IPS-NIHi11 (cell line): ENCODE measurements at regions not wholly inside any gene's neighbourhood (a gene's known extent, or its start where the extent isn't known, plus 50 kb on each side); places are given as distances from the start of the nearest gene placed in this dataset.
A peak's percentile ranks its signal among the peaks of the same experiment; 100 is the strongest.

Experiments used
- DNase-seq: peaks from one replicate; pipeline ENCODE4 v3.0.0; 2012; ENCODE audit warnings: mixed read lengths, low spot score

DNA sequence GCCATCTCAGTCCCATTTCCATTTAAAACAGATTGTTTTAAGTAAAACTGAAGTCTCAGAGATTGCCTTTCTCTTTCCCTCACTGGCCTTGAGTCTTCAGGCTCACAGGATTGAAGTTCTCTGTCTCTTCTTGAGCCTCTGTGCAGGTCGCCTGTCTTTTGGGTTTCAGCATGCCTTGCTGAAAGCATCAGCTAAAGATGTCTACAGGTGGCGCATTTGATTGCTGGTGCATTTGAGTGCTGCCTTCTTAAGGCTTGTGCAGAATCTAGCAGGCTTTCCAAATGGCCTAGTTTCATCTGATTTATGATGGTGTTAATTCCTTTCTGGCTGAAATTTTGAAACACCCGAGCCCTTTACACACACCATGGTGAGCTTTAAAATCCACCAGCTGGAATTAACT lies 1062.2 kb upstream of the FBXO33 start:
- DNase-seq: no peak

DNA sequence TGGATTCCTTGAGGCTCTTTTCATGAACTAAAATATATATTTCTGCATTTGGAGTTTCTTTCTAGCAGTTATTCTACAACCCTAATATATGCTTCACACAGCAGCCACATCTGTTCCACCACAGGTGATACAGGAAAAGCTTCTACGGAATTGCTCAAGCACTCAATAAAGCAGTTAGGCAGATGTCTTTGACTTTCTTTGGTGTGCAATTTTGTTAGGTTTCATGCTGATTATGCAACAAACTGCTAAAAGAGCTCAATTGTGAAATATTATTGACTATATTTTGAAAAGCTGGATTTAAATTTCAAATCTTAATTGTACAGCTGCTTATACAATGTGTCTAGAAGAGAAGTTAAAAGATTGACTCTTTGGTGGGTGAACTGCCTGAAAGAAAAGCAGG lies 1055.6 kb upstream of the FBXO33 start:
- no peak for DNase-seq

DNA sequence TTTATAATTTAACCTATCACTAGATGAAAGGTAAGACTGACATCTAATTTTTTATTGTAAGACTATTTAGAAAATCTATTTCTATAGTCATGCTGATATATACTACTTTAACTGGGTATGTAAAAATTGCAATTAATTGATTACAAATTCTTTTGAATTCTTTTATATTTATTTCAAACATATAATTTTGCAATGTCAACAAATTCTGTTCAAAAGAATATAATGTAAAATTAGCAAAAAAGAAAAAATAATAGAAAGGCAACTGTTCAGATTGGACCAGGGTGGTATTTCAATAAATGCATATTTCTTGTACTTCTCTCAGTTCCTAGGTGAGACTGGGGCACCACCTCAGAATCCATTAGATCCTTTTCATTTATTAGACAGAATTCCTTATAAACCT lies 1053.5 kb upstream of the FBXO33 start:
- DNase-seq: no peak

DNA sequence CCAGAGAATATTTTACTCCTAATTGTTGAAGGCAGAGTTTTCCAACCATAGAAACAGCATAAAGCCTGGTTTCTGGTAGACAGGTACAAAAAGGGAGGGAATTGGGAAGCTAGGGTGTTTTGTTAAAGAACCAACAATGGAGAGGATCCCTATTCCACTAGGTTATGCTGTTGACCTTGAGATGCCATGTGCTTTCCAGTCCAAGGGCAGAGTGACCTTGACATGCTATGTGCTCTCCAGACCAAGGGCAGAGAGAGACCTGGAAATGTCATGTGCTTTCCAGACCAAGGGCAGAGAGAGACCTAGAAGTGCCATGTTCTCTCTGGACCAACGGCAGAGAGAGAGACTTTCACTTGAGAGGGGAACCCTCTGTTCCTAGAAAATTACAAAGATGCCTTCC lies 1043.8 kb upstream of the FBXO33 start:
- no peak for DNase-seq

DNA sequence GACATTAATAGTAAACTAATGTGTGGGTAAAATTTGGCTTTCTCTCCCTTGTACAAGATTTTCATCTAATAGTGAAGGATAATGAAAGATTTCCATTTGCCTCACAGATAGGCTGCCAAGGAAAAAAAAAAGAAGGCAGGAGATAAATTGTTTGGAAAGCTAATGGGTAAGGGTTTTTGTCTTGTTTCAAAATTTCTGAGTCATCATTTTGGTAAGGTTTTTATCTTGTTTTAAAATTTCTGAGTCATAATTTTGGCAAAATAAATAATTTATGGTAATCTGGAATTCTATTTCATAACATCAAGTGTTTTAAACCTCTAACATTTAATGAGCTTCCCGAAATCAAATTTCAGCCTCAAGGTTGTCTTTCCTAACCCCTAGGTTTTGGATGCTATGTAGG lies 1035.7 kb upstream of the FBXO33 start:
- no peak for DNase-seq

DNA sequence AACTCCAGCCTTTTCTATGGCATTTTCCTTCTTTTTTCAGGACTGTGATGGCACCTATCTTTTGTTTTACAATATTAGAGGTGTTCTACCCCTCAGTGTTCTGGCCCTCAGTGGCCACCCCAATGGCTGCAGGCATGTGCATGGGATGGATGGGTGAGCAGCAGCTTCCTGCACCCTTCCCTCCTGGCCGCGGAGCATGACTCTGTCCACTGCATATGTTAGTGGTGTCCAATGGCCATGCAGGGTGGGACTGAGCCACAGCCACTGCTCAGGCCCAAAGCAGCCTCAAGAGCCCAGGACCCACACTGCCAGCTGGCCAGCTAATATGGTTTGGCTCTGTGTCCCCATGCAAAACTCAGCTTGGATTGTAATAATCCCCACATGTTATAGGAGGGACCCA lies 1032.3 kb upstream of the FBXO33 start:
- no peak for DNase-seq

DNA sequence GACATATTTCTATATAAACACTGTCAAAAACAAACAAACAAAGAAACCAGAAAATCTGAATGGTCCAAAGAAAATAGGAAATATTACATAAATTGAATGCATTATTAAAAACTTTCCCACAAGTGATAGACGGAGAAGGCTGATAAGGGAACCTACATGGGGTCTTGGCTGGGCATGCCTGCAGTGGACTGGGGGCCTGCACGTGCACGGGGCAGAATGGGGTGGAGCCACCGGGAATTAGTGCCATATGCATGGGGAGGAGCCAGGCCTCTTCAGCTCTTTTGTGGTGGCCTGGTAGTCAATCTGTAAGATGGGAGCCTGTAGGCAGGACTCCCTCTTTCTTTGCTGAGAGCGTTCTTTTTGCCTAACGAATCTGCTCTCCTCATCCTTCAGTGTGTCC lies 1031.7 kb upstream of the FBXO33 start:
- no peak for DNase-seq

DNA sequence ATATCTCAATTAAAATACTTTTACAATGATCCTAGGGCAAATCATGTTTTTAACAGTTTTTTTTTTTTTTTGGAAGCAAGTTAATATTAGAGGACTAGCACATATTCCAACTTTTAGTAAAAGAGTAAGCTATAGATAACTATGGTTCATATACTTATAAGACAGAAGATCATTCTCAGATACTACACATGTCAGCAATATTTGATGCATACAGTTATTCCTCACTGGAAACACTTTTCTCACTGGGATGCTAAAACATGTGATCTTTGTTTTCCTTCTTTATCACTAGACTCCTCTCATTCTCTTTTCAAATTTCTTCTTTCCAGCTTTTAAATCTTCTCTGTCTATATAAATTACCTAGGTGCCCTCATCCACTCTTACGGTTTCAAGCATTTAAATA lies 1020.4 kb upstream of the FBXO33 start:
- DNase-seq: no peak

DNA sequence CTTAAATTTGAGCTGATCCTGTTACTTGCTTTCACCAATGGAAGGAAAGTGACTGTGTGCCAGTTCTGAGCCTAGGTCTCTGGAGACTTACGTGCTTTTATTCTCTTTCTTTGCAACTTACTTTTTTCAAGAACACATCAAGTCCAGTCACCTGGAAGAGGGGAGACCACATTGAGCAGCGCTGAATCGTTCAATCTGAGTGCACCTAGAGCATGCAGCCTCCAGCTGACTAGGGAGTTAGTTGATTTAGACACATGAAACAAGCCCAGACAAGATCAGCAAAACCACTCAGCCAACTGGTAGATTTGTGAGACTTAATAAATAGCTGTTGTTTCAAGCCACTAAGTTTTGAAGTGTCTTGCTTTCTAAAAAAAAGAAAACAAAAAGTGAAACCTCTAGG lies 1014.8 kb upstream of the FBXO33 start:
- DNase-seq: no peak

DNA sequence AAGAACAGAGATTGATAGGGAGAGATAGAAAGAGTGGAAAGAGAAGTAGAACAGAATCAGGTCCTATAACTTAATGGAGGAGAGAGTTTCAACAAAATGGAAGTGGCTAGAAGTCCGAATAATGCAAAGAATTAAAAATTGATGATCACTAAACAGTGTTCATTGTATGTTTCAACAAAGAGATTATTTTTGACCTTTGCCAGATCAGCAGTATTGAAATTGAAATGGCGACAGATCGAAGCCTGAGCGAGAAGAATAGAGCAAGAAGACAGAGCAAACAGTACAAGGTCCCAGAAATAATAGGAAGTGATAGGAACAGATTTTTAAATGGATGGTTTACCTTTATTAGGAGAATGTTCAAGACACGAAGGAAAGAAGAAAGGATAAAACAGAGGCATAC lies 1012.8 kb upstream of the FBXO33 start:
- no peak for DNase-seq

DNA sequence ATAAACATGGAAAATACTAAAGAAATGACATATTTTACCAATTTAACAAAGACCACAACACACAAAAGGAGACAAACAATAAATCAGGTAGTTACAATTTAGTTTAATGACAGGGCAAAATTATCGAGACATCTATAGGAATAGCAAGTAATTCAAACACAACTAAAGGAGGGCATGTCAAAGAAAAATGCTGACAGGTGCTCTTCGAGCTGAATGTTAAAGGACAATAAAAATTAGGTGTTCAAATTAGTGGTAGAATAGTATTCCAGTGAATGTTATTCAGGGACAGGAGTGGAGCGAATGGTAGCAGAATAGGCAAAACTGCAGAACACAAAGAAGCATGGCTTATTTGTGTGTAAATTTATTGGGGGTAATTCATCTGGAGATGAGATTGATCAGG lies 1004.3 kb upstream of the FBXO33 start:
- DNase-seq: no peak

DNA sequence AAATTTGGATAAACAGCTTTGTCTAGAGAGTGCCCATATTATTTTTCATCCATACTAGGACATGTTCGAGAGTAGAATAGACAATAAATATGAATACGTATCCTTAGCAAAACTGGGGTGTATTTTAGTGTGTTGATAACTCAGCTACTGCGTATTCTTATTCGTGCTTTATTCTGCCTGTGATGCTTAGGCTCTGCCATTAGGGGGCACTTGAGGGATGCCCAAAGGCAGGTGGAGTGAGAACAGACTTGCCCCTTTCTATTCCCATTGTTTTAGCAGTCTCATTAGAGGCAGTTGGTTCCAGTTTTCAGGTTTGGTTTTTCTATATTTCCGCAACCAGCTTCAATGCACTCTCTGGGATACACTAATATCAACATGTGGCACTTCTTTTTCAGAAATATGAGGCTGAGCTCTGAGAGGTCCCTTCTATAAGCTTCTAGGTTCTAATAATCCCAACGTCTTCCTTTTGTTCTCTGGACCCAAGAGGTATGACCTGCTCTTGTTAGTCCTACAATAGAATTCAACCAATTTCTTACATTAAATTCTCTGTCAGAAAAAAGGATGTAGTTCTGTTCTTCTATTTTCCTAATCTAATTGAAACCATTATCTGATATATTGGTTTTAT lies 985.7 kb upstream of the FBXO33 start:
- DNase-seq: peak; percentile 79

DNA sequence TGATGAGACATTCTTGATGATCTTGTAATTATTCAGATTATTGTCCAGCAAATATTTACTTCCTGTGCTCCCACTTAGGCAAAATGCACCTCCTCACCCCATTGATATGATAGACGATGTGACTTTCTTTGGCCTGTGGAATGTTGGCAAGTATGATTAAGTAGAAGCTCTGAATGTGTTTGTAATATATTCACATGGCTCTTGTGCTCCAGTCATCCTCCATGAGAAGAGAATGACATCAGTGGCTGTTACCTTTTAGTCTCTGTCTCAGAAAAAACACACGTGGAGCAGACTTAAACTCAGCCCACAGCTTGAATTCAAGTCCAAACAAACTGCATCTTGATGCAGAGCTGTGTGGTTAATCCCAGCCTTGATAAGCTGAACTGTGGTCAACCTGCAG lies 984.3 kb upstream of the FBXO33 start:
- DNase-seq: no peak

DNA sequence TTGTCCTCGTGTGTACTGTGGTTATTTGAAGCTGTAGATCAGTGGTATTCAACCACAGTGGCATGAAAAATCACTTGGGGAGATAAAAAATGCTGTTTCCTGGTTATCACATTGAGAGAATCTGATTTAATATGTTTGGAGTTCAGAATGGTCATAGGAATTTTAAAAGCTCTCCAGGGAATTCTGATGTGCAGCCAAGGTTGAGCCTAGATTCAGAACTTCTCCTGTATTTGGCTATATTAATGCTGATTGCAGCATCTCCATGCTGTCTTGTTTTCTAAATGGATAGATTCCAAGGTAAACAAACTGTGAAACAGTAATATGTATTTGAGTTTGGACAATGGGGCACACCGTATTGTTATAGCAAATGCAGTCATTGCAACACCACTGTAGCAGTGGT lies 982.2 kb upstream of the FBXO33 start:
- no peak for DNase-seq

DNA sequence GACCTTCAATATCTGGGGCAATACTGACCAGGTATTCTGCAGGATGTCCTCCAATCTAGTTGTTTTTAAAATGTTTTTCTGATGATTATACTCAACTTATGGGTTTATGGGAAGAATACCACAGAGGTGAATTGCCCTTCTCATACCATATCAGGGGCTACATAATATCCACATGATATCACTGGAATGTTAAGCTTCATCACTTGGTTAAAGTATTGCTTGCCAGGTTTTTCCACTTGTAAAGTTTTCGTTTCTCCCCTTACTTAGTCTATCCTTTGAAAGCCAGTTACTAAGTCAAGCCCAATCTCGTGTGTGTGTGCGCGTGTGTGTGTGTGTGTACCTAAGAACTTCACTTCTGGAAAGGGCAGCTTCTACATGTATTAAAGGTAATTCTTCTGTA lies 980.9 kb upstream of the FBXO33 start:
- no peak for DNase-seq

DNA sequence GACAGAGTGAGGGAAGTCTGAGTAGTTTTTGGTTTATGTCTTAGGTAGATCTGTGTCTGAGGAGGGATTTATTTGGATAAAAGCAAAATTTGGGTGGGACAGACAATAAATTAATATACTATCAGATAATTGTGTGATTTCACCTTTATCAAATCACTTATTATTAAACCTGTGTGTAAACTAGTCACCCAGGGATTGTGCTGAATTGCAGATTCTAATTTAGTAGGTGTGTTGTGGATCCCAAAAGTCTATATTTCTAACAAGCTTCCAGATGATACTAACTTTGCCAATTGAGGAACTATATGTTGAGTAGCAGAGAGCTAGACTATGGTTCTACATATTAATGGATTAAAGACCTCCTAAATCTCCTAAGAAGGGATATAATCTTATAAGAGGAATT lies 978.5 kb upstream of the FBXO33 start:
- DNase-seq: no peak

DNA sequence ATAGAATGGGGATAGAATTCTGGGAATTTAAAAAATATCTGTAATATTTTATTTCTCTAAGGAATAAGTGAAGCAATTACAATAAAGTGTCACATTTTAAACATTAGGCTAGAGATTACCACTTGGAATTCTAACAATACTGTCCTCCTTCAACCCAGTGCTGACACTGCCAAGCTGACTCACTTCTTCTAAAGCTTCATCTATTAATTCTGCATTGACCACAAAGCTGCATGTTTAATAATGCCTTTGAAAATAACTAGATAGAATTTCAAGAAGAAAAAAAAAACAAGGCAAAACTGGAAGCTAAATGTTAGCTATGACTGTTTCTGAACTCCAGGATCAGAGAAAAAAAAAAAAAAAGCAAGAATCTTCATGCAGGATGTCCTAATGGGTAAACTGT lies 970.7 kb upstream of the FBXO33 start:
- DNase-seq: no peak

DNA sequence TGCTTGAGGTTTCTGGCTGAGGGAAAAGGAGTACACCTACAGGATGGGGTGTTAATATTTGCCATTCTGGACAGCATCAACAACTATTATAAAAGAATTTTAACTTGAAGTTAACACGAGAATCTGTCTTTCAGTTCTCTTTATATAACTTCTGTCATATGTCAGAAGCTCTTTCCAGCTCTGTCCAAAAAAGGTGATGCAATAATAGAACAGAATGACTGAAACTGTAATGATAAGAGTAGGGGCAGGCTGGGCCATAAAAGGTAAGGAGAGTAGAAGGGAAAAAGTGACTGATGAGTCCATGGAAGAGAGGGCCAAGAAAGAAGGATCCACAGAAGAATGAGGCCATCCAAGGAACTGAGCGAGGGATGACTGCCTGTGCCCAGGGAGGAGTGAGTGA lies 966.7 kb upstream of the FBXO33 start:
- no peak for DNase-seq

DNA sequence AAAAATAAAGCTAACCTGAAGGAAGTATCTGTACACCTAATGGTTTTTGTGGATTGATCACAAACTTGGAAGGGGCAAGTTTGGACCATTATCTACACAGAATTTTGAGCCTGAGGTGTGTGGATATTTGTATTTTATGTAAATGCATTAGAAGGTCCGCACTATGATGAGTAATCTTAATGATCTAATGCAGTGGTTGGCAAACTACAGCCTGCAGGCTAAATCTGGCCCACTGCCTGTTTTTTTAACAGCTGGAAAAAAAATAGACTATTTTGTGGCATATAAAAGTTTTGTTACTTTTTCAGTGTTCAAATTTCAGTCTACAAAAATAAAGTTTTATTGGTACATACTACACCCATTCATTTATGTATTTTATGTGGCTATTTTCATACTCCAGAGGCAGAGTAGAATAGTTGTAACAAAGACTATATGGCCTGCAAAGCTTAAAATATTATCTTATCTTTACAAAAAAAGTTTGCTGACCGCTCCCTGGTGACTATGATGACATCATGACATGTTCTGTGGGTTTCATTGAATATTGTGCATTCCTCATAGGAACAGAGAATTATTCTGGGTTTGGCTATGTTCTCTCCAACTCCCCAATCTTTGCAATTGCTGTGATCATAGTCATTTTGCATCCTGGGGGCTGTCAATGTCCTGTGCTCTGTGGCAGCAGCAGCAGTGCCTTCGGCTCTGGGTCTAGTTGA lies 962.6 kb upstream of the FBXO33 start:
- DNase-seq: no peak

DNA sequence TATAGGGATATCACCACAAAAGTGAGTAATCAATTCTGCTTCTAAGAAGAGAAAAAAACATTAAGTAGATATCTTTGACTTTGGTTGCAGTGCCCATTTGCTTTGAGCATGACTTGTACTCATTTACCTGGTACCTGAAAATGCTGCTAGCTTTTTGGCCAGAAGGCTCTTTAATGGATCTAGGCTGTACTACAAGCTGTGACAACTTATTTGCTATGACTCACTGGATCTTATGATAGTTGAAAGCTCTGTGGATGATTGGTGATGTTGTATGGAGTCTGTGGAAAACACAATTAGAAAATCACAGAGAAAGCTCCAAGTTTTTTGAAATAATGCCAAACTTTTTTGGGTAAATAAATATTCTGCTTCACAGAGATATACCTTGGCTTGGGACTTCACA lies 960.9 kb upstream of the FBXO33 start:
- no peak for DNase-seq

DNA sequence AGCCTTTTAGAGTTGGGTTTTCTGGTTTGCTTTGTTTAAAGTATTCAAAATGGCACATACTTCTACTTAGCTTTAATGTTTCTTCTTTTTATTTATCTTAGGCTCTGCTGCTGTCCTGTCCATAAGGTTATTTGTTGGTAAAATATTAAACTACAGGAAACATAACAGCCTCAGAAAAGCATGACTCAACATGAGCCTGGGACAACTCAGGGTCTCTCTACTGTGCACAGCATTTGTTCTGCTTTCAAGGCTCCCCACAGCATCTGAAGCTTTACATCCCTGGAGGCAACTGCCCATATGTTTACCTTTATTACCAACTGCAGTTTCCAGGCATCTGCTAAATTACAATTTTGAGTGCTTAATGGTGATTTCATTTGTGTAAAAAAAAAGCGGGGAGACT lies 954.2 kb upstream of the FBXO33 start:
- DNase-seq: no peak

DNA sequence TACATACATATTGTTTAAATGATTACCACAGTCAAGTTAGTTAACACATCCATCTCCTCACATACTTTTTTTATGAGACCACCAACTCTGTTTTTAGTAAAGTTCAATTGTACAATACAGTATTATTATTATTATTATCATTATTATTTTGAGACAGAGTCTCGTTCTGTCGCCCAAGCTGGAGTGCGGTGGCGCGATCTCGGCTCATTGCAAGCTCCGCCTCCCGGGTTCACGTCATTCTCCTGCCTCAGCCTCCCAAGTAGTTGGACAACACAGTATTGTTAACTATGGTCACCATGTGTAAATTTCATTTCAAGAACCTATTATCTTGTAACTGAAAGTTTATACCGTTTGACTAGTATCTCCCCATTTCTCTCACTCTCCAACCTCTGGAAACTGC lies 942.0 kb upstream of the FBXO33 start:
- no peak for DNase-seq

DNA sequence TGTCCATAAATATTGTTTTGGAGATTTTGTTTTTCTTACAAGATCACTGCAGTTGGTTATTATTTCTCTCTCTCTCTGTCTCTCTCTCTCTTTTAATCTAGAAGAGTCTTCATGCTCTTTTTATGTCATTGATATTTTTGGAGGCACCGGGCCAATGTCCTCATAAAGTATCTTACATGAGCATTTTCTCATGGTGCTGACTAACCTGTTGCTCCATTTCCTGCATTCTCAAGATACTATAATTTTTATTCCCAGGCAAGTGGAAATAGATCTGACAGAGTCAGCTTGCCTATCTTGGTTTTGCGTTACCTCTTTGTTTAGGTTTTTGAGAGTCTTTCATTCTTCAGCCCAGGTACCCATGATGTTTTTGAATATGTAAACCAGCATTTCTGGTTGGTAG lies 938.8 kb upstream of the FBXO33 start:
- no peak for DNase-seq

DNA sequence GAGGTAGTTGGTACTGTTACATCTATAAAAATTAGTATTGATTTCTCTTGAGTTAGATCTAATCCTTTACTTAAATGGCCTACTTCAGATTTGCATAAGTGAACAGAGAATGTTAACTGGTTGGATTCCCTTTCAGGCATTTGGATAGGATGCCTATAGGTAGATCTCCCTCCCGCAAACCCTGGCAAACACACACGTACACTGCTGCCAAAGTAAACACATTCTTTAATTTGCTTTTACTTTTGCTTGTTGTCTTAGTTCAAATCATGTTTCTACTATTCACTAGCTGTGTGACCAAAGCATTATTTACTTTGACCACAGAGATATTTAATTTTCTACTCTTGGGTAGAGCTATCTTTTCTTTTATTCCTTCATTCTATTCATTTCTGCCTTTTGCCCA lies 936.1 kb upstream of the FBXO33 start:
- DNase-seq: no peak
